CD4-positive, alpha-beta T cell (primary cell): ENCODE measurements at regions not wholly inside any gene's neighbourhood (a gene's known extent, or its start where the extent isn't known, plus 50 kb on each side); places are given as distances from the start of the nearest gene placed in this dataset.

ENCODE experiments used
- ATAC-seq: fragments of 200-7000 bp; cut with Tn5 transposase; one replicate; pipeline ENCODE4 v1.10.0; 2022; ENCODE audit warnings: mild to moderate bottlenecking; ENCODE audit not compliant: poor library complexity
- CTCF ChIA-PET: fragments of 350-600 bp; sonication (Branson Sonifier 250); formaldehyde crosslinking; loops from one replicate; lab custom pipeline; 2021; ENCODE audit warnings: antibody characterized with exemption, inconsistent platforms; lab: Charles Lee
- POLR2A ChIA-PET: fragments of 350-600 bp; sonication (Branson Sonifier 250); formaldehyde crosslinking; loops from one replicate; lab custom pipeline; 2021; ENCODE audit warnings: antibody characterized with exemption, inconsistent platforms; lab: Charles Lee
- DNase-seq, 14 experiments: peaks; one replicate each; pipeline ENCODE4 v3.0.0-alpha.2; 2013 to 2020; ENCODE audit warnings: mixed read lengths in 2 of 14
- H3K27ac ChIP-seq, 2 donors: one replicate each; pipeline versions ENCODE4 v1.5.1 to v1.7.0; 2013; ENCODE audit warnings: low read length in 2 of 2, low read depth in 1 of 2, mild to moderate bottlenecking in 1 of 2
- H3K27me3 ChIP-seq, 2 experiments: 1 replicate in 1 of 2; 2 replicates in 1 of 2; pipeline versions ENCODE4 v1.6.1 to v1.7.0; 2013; ENCODE audit warnings: low read length in 2 of 2, control low read depth in 1 of 2, mild to moderate bottlenecking in 1 of 2, moderate library complexity in 1 of 2; ENCODE audit not compliant: insufficient read depth in 2 of 2, control insufficient read depth in 1 of 2
- H3K36me3 ChIP-seq: one replicate; pipeline ENCODE4 v1.6.1; 2013; ENCODE audit warnings: low read length, control low read depth; ENCODE audit not compliant: insufficient read depth
- H3K4me1 ChIP-seq: one replicate; pipeline ENCODE4 v1.6.1; 2013; ENCODE audit warnings: low read length, control low read depth; ENCODE audit not compliant: insufficient read depth
- H3K4me3 ChIP-seq: one replicate; pipeline ENCODE4 v1.5.1; 2013; ENCODE audit warnings: mild to moderate bottlenecking, low read length, moderate library complexity
- H3K9me3 ChIP-seq, 2 experiments: 1 replicate in 1 of 2; 2 replicates in 1 of 2; pipeline versions ENCODE4 v1.6.1 to v1.7.0; 2013; ENCODE audit warnings: low read length in 2 of 2, mild to moderate bottlenecking in 2 of 2, control low read depth in 1 of 2, moderate library complexity in 1 of 2; ENCODE audit not compliant: control insufficient read depth in 1 of 2, insufficient read depth in 1 of 2
- H3K27ac Mint-ChIP-seq: one replicate; pipeline ENCODE4 v1.8.0; 2020; ENCODE audit warnings: mixed read lengths
- H3K27me3 Mint-ChIP-seq: one replicate; pipeline ENCODE4 v1.8.0; 2021; ENCODE audit warnings: mixed read lengths
- H3K36me3 Mint-ChIP-seq: one replicate; pipeline ENCODE4 v1.8.0; 2021; ENCODE audit warnings: low read depth, mixed read lengths
- H3K4me1 Mint-ChIP-seq: one replicate; pipeline ENCODE4 v1.8.0; 2021; ENCODE audit warnings: low read depth, mixed read lengths
- H3K4me3 Mint-ChIP-seq: one replicate; pipeline ENCODE4 v1.8.0; 2020; ENCODE audit warnings: mild to moderate bottlenecking, mixed read lengths
- H3K9me3 Mint-ChIP-seq: one replicate; pipeline ENCODE4 v1.8.0; 2020; ENCODE audit warnings: mixed read lengths
- CTCF ChIP-seq: fragments of 200-600 bp; IDR thresholded peaks from one replicate; pipeline ENCODE4 v1.8.0; 2022; ENCODE audit warnings: antibody characterized with exemption, mild to moderate bottlenecking
- intact Hi-C, 2 experiments: fragments of 100-400 bp; cut with DNase I in 1 of 2; cut with micrococcal nuclease in 1 of 2; formaldehyde crosslinking; loops; one replicate each; pipeline versions ENCODE4 v1.15.1 to v1.9.0; 2023 to 2025; cut with DNase I, micrococcal nuclease

GRCh38 chr14:50026396-50026795 lies 90.0 kb downstream of the VCPKMT start:
- no peak for DNase-seq
- POLR2A ChIA-PET, result interaction anchor here (1.4 kb wide), 1 partner anchor 56 kb away, joined by 3 read pairs; no protein-coding TSS in a partner anchor
- CTCF ChIA-PET, result no interaction called here
- Mint-ChIP-seq H3K4me1 (peaks cover 13% of the 10 kb centered on the region), H3K36me3 (peaks cover 41% of the 10 kb centered on the region), H3K27ac (no peak overlapping the region), H3K9me3 (peaks cover 4% of the 10 kb centered on the region), H3K4me3 (no peak overlapping the region), H3K27me3 (no peaks in the 10 kb centered on the region)
- Histone ChIP-seq H3K36me3 (peaks cover 5% of the 10 kb centered on the region), H3K4me3 (no peak overlapping the region), H3K27ac (no peak overlapping the region), H3K27me3 (no peaks in the 10 kb centered on the region), H3K4me1 (peaks cover 12% of the 10 kb centered on the region), H3K9me3 (peaks cover 7 to 12% of the 10 kb centered on the region in 2 experiments)
- intact Hi-C loops, result no loop called here
- no peak for TF ChIP-seq CTCF
- no peak for ATAC-seq

GRCh38 chr14:50027816-50028215 lies 88.6 kb downstream of the VCPKMT start:
- Mint-ChIP-seq H3K36me3 (peaks cover 50% of the 10 kb centered on the region), H3K4me1 (peaks cover 16% of the 10 kb centered on the region), H3K27ac (no peak overlapping the region), H3K4me3 (no peak overlapping the region), H3K27me3 (no peaks in the 10 kb centered on the region), H3K9me3 (peaks cover 4% of the 10 kb centered on the region)
- Histone ChIP-seq H3K4me3 (no peak overlapping the region), H3K27ac (no peak overlapping the region), H3K36me3 (peaks cover 5% of the 10 kb centered on the region), H3K27me3 (no peaks in the 10 kb centered on the region), H3K4me1 (peaks cover 3% of the 10 kb centered on the region), H3K9me3 (peaks cover 7 to 12% of the 10 kb centered on the region in 2 experiments)
- ChIA-PET CTCF (no interaction called here), POLR2A (interaction anchor here (0.9 kb wide), 1 partner anchor 165 kb away, joined by 3 read pairs; no protein-coding TSS in a partner anchor)
- DNase-seq, result no peak
- ATAC-seq, result no peak
- no peak for TF ChIP-seq CTCF
- intact Hi-C loops, result no loop called here

GRCh38 chr14:50028458-50028857 lies 87.9 kb downstream of the VCPKMT start:
- H3K4me1 ChIP-seq, result peaks cover 3% of the 10 kb centered on the region
- intact Hi-C loops, result no loop called here
- no peak overlapping the region for H3K4me3 Mint-ChIP-seq
- ATAC-seq (no peak), DNase-seq (no peak)
- ChIA-PET CTCF (interaction anchor here (0.6 kb wide), 1 partner anchor 121 kb away, joined by 3 read pairs; no protein-coding TSS in a partner anchor), POLR2A (no interaction called here)
- H3K36me3 ChIP-seq, result peaks cover 5% of the 10 kb centered on the region
- no peak for TF ChIP-seq CTCF
- no peak overlapping the region for H3K27ac ChIP-seq
- no peak overlapping the region for H3K4me3 ChIP-seq
- no peak overlapping the region for H3K27ac Mint-ChIP-seq
- H3K9me3 Mint-ChIP-seq, result peaks cover 4% of the 10 kb centered on the region
- H3K9me3 ChIP-seq, result peaks cover 7 to 12% of the 10 kb centered on the region in 2 experiments
- H3K27me3 Mint-ChIP-seq, result no peaks in the 10 kb centered on the region
- peaks cover 48% of the 10 kb centered on the region for H3K36me3 Mint-ChIP-seq
- peaks cover 13% of the 10 kb centered on the region for H3K4me1 Mint-ChIP-seq
- H3K27me3 ChIP-seq, result no peaks in the 10 kb centered on the region
